HG03175 (cell line): ENCODE measurements at regions not wholly inside any gene's neighbourhood (a gene's known extent, or its start where the extent isn't known, plus 50 kb on each side); places are given as distances from the start of the nearest gene placed in this dataset.

ENCODE experiments used
- ATAC-seq: cut with Tn5 transposase; IDR thresholded peaks from one replicate; pipeline ENCODE4 v1.9.1; 2021; ENCODE audit warnings: mild to moderate bottlenecking, moderate library complexity; ENCODE audit not compliant: unreplicated experiment

DNA sequence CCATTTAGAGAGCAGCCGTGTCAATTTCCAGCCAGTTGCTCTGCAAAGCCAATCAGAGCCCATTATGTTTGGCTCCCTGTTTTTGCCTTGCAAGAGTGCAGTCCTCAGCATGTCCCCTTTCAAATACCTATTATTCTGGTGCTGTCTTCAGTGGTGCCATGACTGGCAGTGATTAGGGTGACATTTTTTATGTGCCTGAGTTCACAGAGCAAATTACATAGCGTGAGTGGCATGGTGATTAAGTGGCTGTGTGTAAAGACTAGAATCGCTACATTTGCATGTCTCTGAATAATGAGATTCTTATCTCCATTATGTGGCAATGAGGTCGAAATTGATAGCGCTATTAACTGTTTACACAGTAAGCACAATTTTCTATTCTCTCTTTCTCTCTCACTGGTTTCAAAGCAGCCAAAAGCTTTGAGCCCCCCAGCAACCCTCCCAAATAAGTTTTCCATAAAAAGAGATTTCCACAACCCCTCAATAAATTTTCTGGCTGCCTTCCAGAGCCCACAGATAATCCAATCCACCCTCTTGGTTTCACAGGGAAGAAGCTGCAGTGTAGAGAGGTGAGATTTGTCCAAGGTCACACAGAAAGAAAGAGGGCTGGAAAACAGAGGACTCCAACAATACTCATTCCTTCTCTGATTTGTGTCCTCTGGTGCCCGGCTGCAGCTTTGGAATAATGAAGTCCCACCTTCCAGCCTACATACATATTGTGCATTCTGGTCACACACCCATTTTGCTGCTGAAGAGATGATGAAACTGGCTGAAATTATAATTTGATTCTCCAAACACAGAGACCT is 58.8 kb upstream of the NUDT4 start:
- ATAC-seq, result no peak

DNA sequence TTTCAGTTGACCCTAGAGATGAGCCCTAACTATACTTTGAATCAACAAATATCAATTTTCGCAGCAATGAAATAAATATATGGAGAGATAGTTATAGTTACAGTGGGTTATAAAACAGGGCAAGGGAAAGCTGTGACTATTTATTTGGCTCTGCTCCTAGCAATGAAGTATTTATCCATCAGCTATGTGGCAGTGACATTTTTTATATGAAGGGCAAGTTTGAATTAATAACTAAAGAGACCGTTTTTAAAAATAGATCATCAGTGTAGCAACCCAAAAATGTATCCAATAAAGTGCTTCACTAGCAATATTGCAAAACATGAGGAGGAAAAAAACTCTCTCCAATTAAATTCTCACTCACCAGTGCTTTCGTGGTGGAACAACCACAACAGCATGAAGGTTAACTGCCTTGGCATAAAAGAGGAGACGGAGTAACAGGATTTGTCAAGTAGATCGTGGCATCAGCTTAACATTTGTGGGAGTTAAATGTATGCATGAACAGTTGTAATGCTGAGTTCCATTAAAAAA is 58.1 kb upstream of the NUDT4 start:
- no peak for ATAC-seq

DNA sequence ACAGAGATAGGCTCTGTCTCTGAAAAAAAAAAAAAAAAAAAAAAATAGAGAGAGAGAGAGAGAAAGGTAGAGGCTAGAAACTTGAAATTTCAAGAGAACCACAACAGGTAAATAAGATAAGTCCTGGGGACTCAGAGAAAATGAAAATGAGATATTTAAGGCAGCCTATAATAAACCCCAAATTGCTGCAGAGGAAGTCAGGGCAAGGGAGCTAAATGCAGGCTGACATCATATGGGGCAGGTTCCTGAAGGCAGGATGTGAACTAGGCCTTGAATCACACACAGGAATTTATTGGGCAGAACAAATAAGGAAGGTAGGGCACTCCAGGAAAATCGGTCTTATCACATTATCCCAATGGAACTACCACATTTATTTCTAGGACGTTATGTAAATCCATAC is 54.9 kb upstream of the NUDT4 start:
- no peak for ATAC-seq

DNA sequence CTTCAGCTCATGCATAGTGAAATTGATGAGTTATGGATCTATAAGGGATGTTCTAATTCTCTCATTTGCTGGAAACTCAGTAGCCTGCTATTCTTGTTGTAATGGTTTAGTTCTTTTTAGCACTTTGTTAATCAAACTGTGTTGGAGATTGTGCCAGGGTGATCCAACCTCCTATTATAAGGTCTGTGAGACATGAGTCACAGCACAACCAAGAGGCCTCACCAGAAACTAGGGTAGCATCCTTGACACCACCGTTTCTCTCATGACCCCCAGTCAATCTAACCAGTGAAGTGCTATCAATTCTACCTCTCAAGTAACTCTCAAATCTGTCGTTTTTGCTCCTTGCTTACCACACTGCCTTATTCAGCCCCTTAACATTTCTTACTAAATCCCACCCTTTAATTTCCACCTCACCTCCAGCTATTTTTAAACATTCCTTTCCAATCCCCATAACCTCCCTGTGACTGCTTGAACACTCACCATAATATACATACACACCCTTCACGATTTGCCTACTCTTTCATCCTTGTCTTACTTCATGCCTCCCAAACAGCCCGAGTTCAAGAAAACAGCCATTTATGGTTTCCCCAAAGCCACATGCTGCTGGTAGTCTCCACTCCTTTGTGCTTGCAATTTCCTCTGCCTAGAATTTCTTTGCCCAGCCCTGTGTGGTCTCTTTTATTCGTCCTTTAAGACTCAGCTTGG is 53.9 kb upstream of the NUDT4 start:
- no peak for ATAC-seq

DNA sequence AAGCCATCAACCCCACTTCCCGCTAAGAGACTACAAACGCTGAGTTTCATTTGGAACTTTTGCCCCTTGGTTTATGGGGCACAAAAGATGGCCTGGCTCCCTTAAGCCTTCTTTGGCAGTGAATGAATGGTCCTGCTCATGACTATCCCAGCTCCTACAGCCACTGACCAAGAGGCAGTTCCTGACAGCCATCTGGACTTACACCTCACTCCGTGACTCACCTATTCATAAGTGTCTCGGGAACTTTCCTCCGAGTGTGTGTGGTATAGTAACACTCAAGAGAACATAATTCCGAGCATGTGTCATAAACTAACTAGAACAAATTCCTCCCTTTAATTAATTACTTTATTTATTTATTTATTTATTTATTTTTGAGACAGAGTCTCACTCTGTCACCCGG is 51.9 kb upstream of the NUDT4 start:
- no peak for ATAC-seq
